ENCODE measurements at regions not wholly inside any gene's neighbourhood (a gene's known extent, or its start where the extent isn't known, plus 50 kb on each side); places are given as distances from the start of the nearest gene placed in this dataset.

- no peak for TF ChIP-seq EP300 (IDR thresholded peaks at IDR 0.05)
- TF ChIP-seq, protein P1, sequence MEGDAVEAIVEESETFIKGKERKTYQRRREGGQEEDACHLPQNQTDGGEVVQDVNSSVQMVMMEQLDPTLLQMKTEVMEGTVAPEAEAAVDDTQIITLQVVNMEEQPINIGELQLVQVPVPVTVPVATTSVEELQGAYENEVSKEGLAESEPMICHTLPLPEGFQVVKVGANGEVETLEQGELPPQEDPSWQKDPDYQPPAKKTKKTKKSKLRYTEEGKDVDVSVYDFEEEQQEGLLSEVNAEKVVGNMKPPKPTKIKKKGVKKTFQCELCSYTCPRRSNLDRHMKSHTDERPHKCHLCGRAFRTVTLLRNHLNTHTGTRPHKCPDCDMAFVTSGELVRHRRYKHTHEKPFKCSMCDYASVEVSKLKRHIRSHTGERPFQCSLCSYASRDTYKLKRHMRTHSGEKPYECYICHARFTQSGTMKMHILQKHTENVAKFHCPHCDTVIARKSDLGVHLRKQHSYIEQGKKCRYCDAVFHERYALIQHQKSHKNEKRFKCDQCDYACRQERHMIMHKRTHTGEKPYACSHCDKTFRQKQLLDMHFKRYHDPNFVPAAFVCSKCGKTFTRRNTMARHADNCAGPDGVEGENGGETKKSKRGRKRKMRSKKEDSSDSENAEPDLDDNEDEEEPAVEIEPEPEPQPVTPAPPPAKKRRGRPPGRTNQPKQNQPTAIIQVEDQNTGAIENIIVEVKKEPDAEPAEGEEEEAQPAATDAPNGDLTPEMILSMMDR (IDR thresholded peaks at IDR 0.05): no peak
- no peak for TF ChIP-seq POLR2A (IDR thresholded peaks at IDR 0.05)
- no peak for TF ChIP-seq POLR2AphosphoS5 (IDR thresholded peaks at IDR 0.05)
Observed at GRCh38 chr9:13027879-13028278, 251.6 kb downstream of the MPDZ start.
